IMR-90 (cell line): ENCODE measurements at regions not wholly inside any gene's neighbourhood (a gene's known extent, or its start where the extent isn't known, plus 50 kb on each side); places are given as distances from the start of the nearest gene placed in this dataset.

Experiments
- ATAC-seq: fragments of 200-7000 bp; cut with Tn5 transposase; 2 replicates; pipeline ENCODE4 v1.9.1; 2020; ENCODE audit warnings: low read depth, mild to moderate bottlenecking, moderate library complexity
- BruUV-seq: library from RNA; stranded (reverse); fragments of 400-500 nt; replicated peaks from 2 replicates; lab custom pipeline; 2021; lab: Mats Ljungman, UMichigan
- CTCF ChIA-PET: fragments of 300-600 bp; formaldehyde crosslinking; extraction: SDS; loops from one replicate; lab custom pipeline; 2021; ENCODE audit warnings: antibody characterized with exemption; lab: Yijun Ruan, JAX
- POLR2A ChIA-PET: fragments of 300-600 bp; sonication (Branson Sonifier 250); formaldehyde crosslinking; loops from one replicate; lab custom pipeline; 2022; ENCODE audit warnings: antibody characterized with exemption; ENCODE audit not compliant: unreplicated experiment; lab: Charles Lee
- DNase-seq: peaks from one replicate; pipeline ENCODE4 v3.0.0; 2013
- H2AFZ ChIP-seq: replicated peaks from 2 replicates; pipeline ENCODE3; 2013; ENCODE audit warnings: low read length, mild to moderate bottlenecking; ENCODE audit not compliant: poor library complexity
- H2AK5ac ChIP-seq: 2 replicates; pipeline ENCODE4 v1.6.1; 2013; ENCODE audit warnings: low read depth, low read length, inconsistent platforms
- H2AK9ac ChIP-seq: replicated peaks from 2 replicates; pipeline ENCODE3; 2013; ENCODE audit warnings: mild to moderate bottlenecking, low read depth, low read length, moderate library complexity; ENCODE audit not compliant: poor library complexity
- H2BK120ac ChIP-seq: 2 replicates; pipeline ENCODE4 v1.6.1; 2013; ENCODE audit warnings: low read depth, low read length, inconsistent platforms
- H2BK15ac ChIP-seq: 3 replicates; pipeline ENCODE4 v1.6.1; 2013; ENCODE audit warnings: low read depth, low read length, inconsistent platforms
- H2BK20ac ChIP-seq: 2 replicates; pipeline ENCODE4 v1.6.1; 2013; ENCODE audit warnings: low read depth, mild to moderate bottlenecking, inconsistent platforms, low read length, moderate library complexity
- H2BK5ac ChIP-seq: 2 replicates; pipeline ENCODE4 v1.6.1; 2013; ENCODE audit warnings: mild to moderate bottlenecking, low read depth, low read length, inconsistent platforms; ENCODE audit not compliant: poor library complexity, severe bottlenecking
- H3K14ac ChIP-seq: replicated peaks from 2 replicates; pipeline ENCODE4 v1.6.1; 2013; ENCODE audit warnings: low read depth, low read length, inconsistent platforms
- H3K18ac ChIP-seq: 2 replicates; pipeline ENCODE4 v1.6.1; 2013; ENCODE audit warnings: low read depth, low read length, control low read depth
- H3K23ac ChIP-seq: 2 replicates; pipeline ENCODE4 v1.6.1; 2013; ENCODE audit warnings: low read depth, low read length, inconsistent platforms
- H3K27ac ChIP-seq: 2 replicates; pipeline ENCODE4 v1.5.1; 2013; ENCODE audit warnings: mild to moderate bottlenecking, control low read depth, low read length; ENCODE audit not compliant: insufficient read depth
- H3K27me3 ChIP-seq: 2 replicates; pipeline ENCODE4 v1.6.1; 2013; ENCODE audit warnings: low read length; ENCODE audit not compliant: control insufficient read depth, insufficient read depth
- H3K36me3 ChIP-seq: 2 replicates; pipeline ENCODE4 v1.6.1; 2013; ENCODE audit warnings: low read length, mixed read lengths; ENCODE audit not compliant: control insufficient read depth, insufficient read depth
- H3K4ac ChIP-seq: 2 replicates; pipeline ENCODE4 v1.6.1; 2013; ENCODE audit warnings: low read depth, low read length, inconsistent platforms
- H3K4me1 ChIP-seq: 2 replicates; pipeline ENCODE4 v1.6.1; 2013; ENCODE audit warnings: low read length, mixed read lengths; ENCODE audit not compliant: control insufficient read depth, insufficient read depth
- H3K4me2 ChIP-seq: 2 replicates; pipeline ENCODE4 v1.6.1; 2013; ENCODE audit warnings: low read depth, mild to moderate bottlenecking, control low read depth, low read length, moderate library complexity
- H3K4me3 ChIP-seq: 2 replicates; pipeline ENCODE4 v1.5.1; 2013; ENCODE audit warnings: low read depth, mild to moderate bottlenecking, control low read depth, low read length, moderate library complexity; ENCODE audit not compliant: insufficient read depth
- H3K56ac ChIP-seq: 2 replicates; pipeline ENCODE4 v1.6.1; 2013; ENCODE audit warnings: low read length, inconsistent platforms; ENCODE audit not compliant: insufficient read depth; ENCODE audit errors: extremely low read depth
- H3K79me1 ChIP-seq, 2 experiments: 2 replicates each; pipeline ENCODE4 v1.6.1; 2013; ENCODE audit warnings: low read length in 2 of 2, inconsistent platforms in 1 of 2, low read depth in 1 of 2
- H3K9ac ChIP-seq: 2 replicates; pipeline ENCODE4 v1.6.1; 2013; ENCODE audit warnings: low read depth, low read length, control low read depth
- H3K9me1 ChIP-seq: 2 replicates; pipeline ENCODE4 v1.6.1; 2013; ENCODE audit warnings: low read length, inconsistent platforms; ENCODE audit not compliant: insufficient read depth
- H3K9me3 ChIP-seq: 2 replicates; pipeline ENCODE4 v1.6.1; 2013; ENCODE audit warnings: low read length; ENCODE audit not compliant: control insufficient read depth, insufficient read depth
- H4K20me1 ChIP-seq: 2 replicates; pipeline ENCODE4 v1.6.1; 2013; ENCODE audit warnings: low read length, inconsistent platforms; ENCODE audit not compliant: insufficient read depth
- H4K5ac ChIP-seq: 2 replicates; pipeline ENCODE4 v1.6.1; 2013; ENCODE audit warnings: mild to moderate bottlenecking, low read depth, low read length, control low read depth
- H4K8ac ChIP-seq, 2 experiments: 2 replicates each; pipeline ENCODE4 v1.6.1; 2013; ENCODE audit warnings: low read depth in 2 of 2, low read length in 2 of 2, control low read depth in 1 of 2, inconsistent platforms in 1 of 2
- H4K91ac ChIP-seq: 2 replicates; pipeline ENCODE4 v1.6.1; 2013; ENCODE audit warnings: low read depth, low read length, inconsistent platforms; ENCODE audit not compliant: insufficient read depth
- BHLHE40 ChIP-seq: fragments of 150-350 bp; IDR thresholded peaks from 2 replicates; pipeline ENCODE4 v1.6.1; 2016; ENCODE audit warnings: mild to moderate bottlenecking, low read depth, low read length
- CEBPB ChIP-seq: IDR thresholded peaks from 2 replicates; pipeline ENCODE4 v1.6.1; 2012; ENCODE audit warnings: low read depth, low read length, improper control_type of control experiment
- CHD1 ChIP-seq: IDR thresholded peaks from 2 replicates; pipeline ENCODE4 v1.6.1; 2012; ENCODE audit warnings: low read depth, low read length, improper control_type of control experiment
- CTCF ChIP-seq: conservative IDR thresholded peaks from 2 replicates; pipeline ENCODE4 v1.5.1; 2012; ENCODE audit warnings: mild to moderate bottlenecking, low read depth, low read length, improper control_type of control experiment
- ELK1 ChIP-seq: fragments of 150-350 bp; IDR thresholded peaks from 2 replicates; pipeline ENCODE4 v1.6.1; 2016; ENCODE audit warnings: low read depth, mild to moderate bottlenecking, low read length, moderate library complexity, borderline replicate concordance
- FOS ChIP-seq: fragments of 150-350 bp; IDR thresholded peaks from 2 replicates; pipeline ENCODE4 v1.6.1; 2016; ENCODE audit warnings: low read depth, low read length
- MAFK ChIP-seq: IDR thresholded peaks from 2 replicates; pipeline ENCODE4 v1.6.1; 2012; ENCODE audit warnings: low read depth, low read length, improper control_type of control experiment
- MAZ ChIP-seq: IDR thresholded peaks from 2 replicates; pipeline ENCODE4 v1.6.1; 2012; ENCODE audit warnings: low read depth, mild to moderate bottlenecking, low read length, improper control_type of control experiment, moderate library complexity, borderline replicate concordance
- MXI1 ChIP-seq: IDR thresholded peaks from 2 replicates; pipeline ENCODE4 v1.6.1; 2012; ENCODE audit warnings: low read depth, mild to moderate bottlenecking, low read length, moderate library complexity, borderline replicate concordance
- NFE2L2 ChIP-seq: fragments of 150-350 bp; IDR thresholded peaks from 2 replicates; pipeline ENCODE4 v1.6.1; 2016; ENCODE audit warnings: low read depth, mild to moderate bottlenecking, low read length
- POLR2A ChIP-seq: IDR thresholded peaks from 2 replicates; pipeline ENCODE4 v1.6.1; 2012; ENCODE audit warnings: mild to moderate bottlenecking, low read depth, low read length
- RAD21 ChIP-seq: IDR thresholded peaks from 2 replicates; pipeline ENCODE4 v1.6.1; 2012; ENCODE audit warnings: low read length, improper control_type of control experiment
- RCOR1 ChIP-seq: IDR thresholded peaks from 2 replicates; pipeline ENCODE4 v1.6.1; 2012; ENCODE audit warnings: mild to moderate bottlenecking, low read length, improper control_type of control experiment; ENCODE audit not compliant: insufficient replicate concordance
- RFX5 ChIP-seq: IDR thresholded peaks from 2 replicates; pipeline ENCODE4 v1.8.0; 2012; ENCODE audit warnings: low read depth, mild to moderate bottlenecking, low read length, moderate library complexity
- SMC3 ChIP-seq: fragments of 150-350 bp; IDR thresholded peaks from 2 replicates; pipeline ENCODE4 v1.6.1; 2016; ENCODE audit warnings: low read depth, mild to moderate bottlenecking, antibody characterized with exemption, low read length, moderate library complexity
- USF2 ChIP-seq: fragments of 150-350 bp; IDR thresholded peaks from 2 replicates; pipeline ENCODE4 v1.6.1; 2017; ENCODE audit warnings: mild to moderate bottlenecking, antibody characterized with exemption, low read length, low read depth
- WGBS, 2 experiments: methylation state at CpG; one replicate each; pipeline versions ENCODE4 v1.1.5 to v1.1.7; 2013; ENCODE audit warnings: missing lambda C conversion rate in 2 of 2; ENCODE audit not compliant: insufficient read length in 1 of 2; ENCODE audit errors: extremely low coverage in 2 of 2; 5-methylcytosine and 5-hydroxymethylcytosine counted together
- dilution Hi-C: fragments of 300-500 bp; cut with HindIII; formaldehyde crosslinking; loops from one replicate; pipeline ENCODE4 v1.14.3; 2018; ENCODE audit warnings: low sequenced_read_pairs; ENCODE audit not compliant: unreplicated experiment
- in situ Hi-C: fragments of 300-500 bp; cut with MboI; formaldehyde crosslinking; loops from 3 replicates; pipeline ENCODE4 v1.14.3; 2019; ENCODE audit warnings: low sequenced_read_pairs, inconsistent platforms, mixed read lengths
- intact Hi-C: fragments of 100-400 bp; cut with micrococcal nuclease; formaldehyde crosslinking; loops from 2 replicates; pipeline ENCODE4 v1.10.0; 2022

- WGBS, 2 experiments = no CpG with 5 or more reads among the region's 3 CpGs
- Histone ChIP-seq H3K4ac (no peak overlapping the region), H4K20me1 (no peaks in the 10 kb centered on the region), H2AK9ac (no peak overlapping the region), H3K56ac (no peak overlapping the region), H4K5ac (no peak overlapping the region), H2BK15ac (no peak overlapping the region), H4K8ac (no peak overlapping the region), H3K36me3 (no peaks in the 10 kb centered on the region), H2AK5ac (no peak overlapping the region), H3K9me3 (0 out of 2 replicates have a peak, but pooled peaks cover 4% of the 10 kb centered on the region), H3K9ac (no peak overlapping the region), H2BK5ac (no peak overlapping the region), H3K4me1 (no peaks in the 10 kb centered on the region), H3K14ac (no peak overlapping the region), H3K79me1 (no peaks in the 10 kb centered on the region), H3K4me3 (no peak overlapping the region), H2BK20ac (no peak overlapping the region), H3K18ac (no peak overlapping the region), H4K91ac (no peak overlapping the region), H3K23ac (no peak overlapping the region), H3K9me1 (no peaks in the 10 kb centered on the region), H2BK120ac (no peak overlapping the region), H3K27me3 (no peaks in the 10 kb centered on the region), H2AFZ (no peak overlapping the region), H3K27ac (no peak overlapping the region), H3K4me2 (no peak overlapping the region)
- dilution Hi-C loops = no loop called here
- ChIA-PET POLR2A (no interaction called here), CTCF (interaction anchor here (0.6 kb wide), 1 partner anchor 308 kb away, joined by 3 read pairs; no protein-coding TSS in a partner anchor)
- in situ Hi-C loops = no loop called here
- no TSS peak for BruUV-seq
- no peak for TF ChIP-seq ELK1
- no peak for TF ChIP-seq FOS
- TF ChIP-seq MAZ = no peak
- no peak for TF ChIP-seq NFE2L2
- TF ChIP-seq MXI1 = no peak
- no peak for TF ChIP-seq MAFK
- no peak for TF ChIP-seq BHLHE40
- TF ChIP-seq RFX5 = no peak
- no peak for TF ChIP-seq CTCF
- no peak for TF ChIP-seq USF2
- TF ChIP-seq CHD1 = no peak
- no peak for TF ChIP-seq POLR2A
- TF ChIP-seq RCOR1 = no peak
- no peak for TF ChIP-seq RAD21
- TF ChIP-seq SMC3 = no peak
- TF ChIP-seq CEBPB = no peak
- DNase-seq (no peak), ATAC-seq (no peak)
- intact Hi-C loops = no loop called here
These were observed 480.0 kb upstream of the ROBO1 start for GRCh38 chr3:80247766-80248165.
